Fibroblast of lung (primary cell): ENCODE measurements at regions not wholly inside any gene's neighbourhood (a gene's known extent, or its start where the extent isn't known, plus 50 kb on each side); places are given as distances from the start of the nearest gene placed in this dataset.

Source experiments
- DNase-seq, 2 donors: peaks; one replicate each; pipeline versions ENCODE4 v3.0.0 to v3.0.0-alpha.2; 2010; ENCODE audit warnings: low read depth in 2 of 2
- H2AFZ ChIP-seq: 2 replicates; pipeline ENCODE4 v1.5.1; 2012; ENCODE audit warnings: low read length, control low read depth, inconsistent platforms
- H3K27ac ChIP-seq: 2 replicates; pipeline ENCODE4 v1.5.1; 2011; ENCODE audit warnings: low read length, control low read depth; ENCODE audit not compliant: insufficient read depth
- H3K27me3 ChIP-seq: 2 replicates; pipeline ENCODE4 v1.5.1; 2011; ENCODE audit warnings: mild to moderate bottlenecking, low read length; ENCODE audit not compliant: control insufficient read depth, insufficient read depth
- H3K36me3 ChIP-seq: 2 replicates; pipeline ENCODE4 v1.5.1; 2011; ENCODE audit warnings: low read length; ENCODE audit not compliant: control insufficient read depth, insufficient read depth
- H3K4me1 ChIP-seq: 2 replicates; pipeline ENCODE4 v1.5.1; 2011; ENCODE audit warnings: low read length; ENCODE audit not compliant: control insufficient read depth, insufficient read depth; ENCODE audit errors: extremely low read depth
- H3K4me2 ChIP-seq: 2 replicates; pipeline ENCODE4 v1.5.1; 2011; ENCODE audit warnings: low read length, control low read depth; ENCODE audit not compliant: insufficient read depth; ENCODE audit errors: extremely low read depth
- H3K4me3 ChIP-seq, 4 experiments: fragments of 200-600 bp in 1 of 4; sonication (generic) in 1 of 4; replicated peaks in 1 of 4; 2 replicates each; pipeline ENCODE4 v1.5.1; 2011 to 2016; ENCODE audit warnings: low read length in 4 of 4, low read depth in 3 of 4, mild to moderate bottlenecking in 3 of 4, control low read depth in 2 of 4, inconsistent platforms in 1 of 4, mixed read lengths in 1 of 4; ENCODE audit not compliant: insufficient read depth in 1 of 4; ENCODE audit errors: control extremely low read depth in 1 of 4
- H3K79me2 ChIP-seq: 2 replicates; pipeline ENCODE4 v1.5.1; 2012; ENCODE audit warnings: mild to moderate bottlenecking, low read length, inconsistent platforms; ENCODE audit not compliant: control insufficient read depth, insufficient read depth
- H3K9ac ChIP-seq: 2 replicates; pipeline ENCODE4 v1.5.1; 2011; ENCODE audit warnings: mild to moderate bottlenecking, low read length, control low read depth; ENCODE audit not compliant: insufficient read depth
- H3K9me3 ChIP-seq: 2 replicates; pipeline ENCODE4 v1.5.1; 2012; ENCODE audit warnings: low read depth, low read length; ENCODE audit not compliant: control insufficient read depth, insufficient read depth
- H4K20me1 ChIP-seq: 2 replicates; pipeline ENCODE4 v1.5.1; 2011; ENCODE audit warnings: low read length; ENCODE audit not compliant: control insufficient read depth, insufficient read depth; ENCODE audit errors: extremely low read depth
- CTCF ChIP-seq, 2 donors: IDR thresholded peaks in 1 of 2; conservative IDR thresholded peaks in 1 of 2; 1 replicate in 1 of 2; 2 replicates in 1 of 2; pipeline ENCODE4 v1.5.1; 2011 to 2012; ENCODE audit warnings: low read length in 2 of 2, control low read depth in 1 of 2, inconsistent platforms in 1 of 2, low read depth in 1 of 2, mild to moderate bottlenecking in 1 of 2
- EZH2 ChIP-seq: IDR thresholded peaks from 2 replicates; pipeline ENCODE4 v1.5.1; 2012; ENCODE audit warnings: low read length, control low read depth, mild to moderate bottlenecking; ENCODE audit errors: missing control alignments

GRCh38 chr20:57895161-57895855 lies 185.5 kb upstream of the PMEPA1 start:
- no peak overlapping the region for H3K4me2 ChIP-seq
- H3K4me3 ChIP-seq = no peak overlapping the region
- H3K9ac ChIP-seq = no peak overlapping the region
- H3K27me3 ChIP-seq = no peaks in the 10 kb centered on the region
- H3K36me3 ChIP-seq = no peaks in the 10 kb centered on the region
- no peaks in the 10 kb centered on the region for H4K20me1 ChIP-seq
- H2AFZ ChIP-seq = no peak overlapping the region
- no peak for DNase-seq
- H3K9me3 ChIP-seq = no peaks in the 10 kb centered on the region
- no peaks in the 10 kb centered on the region for H3K79me2 ChIP-seq
- no peak overlapping the region for H3K27ac ChIP-seq
- TF ChIP-seq EZH2 (no peak), CTCF (conservative IDR thresholded peaks at IDR 0.05 in 1 of 2, IDR thresholded peaks at IDR 0.05 in 1 of 2; ENCODE audit: low read depth in 1 of 2, low read length in 2 of 2) (no peak)
- H3K4me1 ChIP-seq = no peaks in the 10 kb centered on the region

- no peaks in the 10 kb centered on the region for H3K4me1 ChIP-seq
- no peaks in the 10 kb centered on the region for H3K79me2 ChIP-seq
- TF ChIP-seq EZH2 (no peak), CTCF (conservative IDR thresholded peaks at IDR 0.05 in 1 of 2, IDR thresholded peaks at IDR 0.05 in 1 of 2; ENCODE audit: low read depth in 1 of 2, low read length in 2 of 2) (no peak)
- DNase-seq = no peak
- no peaks in the 10 kb centered on the region for H3K36me3 ChIP-seq
- H3K9me3 ChIP-seq = no peaks in the 10 kb centered on the region
- H3K27me3 ChIP-seq = no peaks in the 10 kb centered on the region
- no peak overlapping the region for H3K27ac ChIP-seq
- no peak overlapping the region for H3K4me2 ChIP-seq
- no peak overlapping the region for H2AFZ ChIP-seq
- H4K20me1 ChIP-seq = no peaks in the 10 kb centered on the region
- H3K9ac ChIP-seq = no peak overlapping the region
- H3K4me3 ChIP-seq = no peak overlapping the region
These were observed 184.7 kb upstream of the PMEPA1 start for GRCh38 chr20:57894522-57894921.

GRCh38 chr20:57894096-57894495 lies 184.3 kb upstream of the PMEPA1 start:
- no peak for DNase-seq
- Histone ChIP-seq H3K4me3 (no peak overlapping the region), H3K79me2 (no peaks in the 10 kb centered on the region), H3K9me3 (no peaks in the 10 kb centered on the region), H4K20me1 (no peaks in the 10 kb centered on the region), H3K4me2 (no peak overlapping the region), H3K36me3 (no peaks in the 10 kb centered on the region), H3K27ac (no peak overlapping the region), H3K27me3 (no peaks in the 10 kb centered on the region), H3K9ac (no peak overlapping the region), H2AFZ (no peak overlapping the region), H3K4me1 (no peaks in the 10 kb centered on the region)
- TF ChIP-seq EZH2 (no peak), CTCF (conservative IDR thresholded peaks at IDR 0.05 in 1 of 2, IDR thresholded peaks at IDR 0.05 in 1 of 2; ENCODE audit: low read depth in 1 of 2, low read length in 2 of 2) (no peak)
